ENCODE measurements at regions not wholly inside any gene's neighbourhood (a gene's known extent, or its start where the extent isn't known, plus 50 kb on each side); places are given as distances from the start of the nearest gene placed in this dataset.

- TF ChIP-seq, protein P1, sequence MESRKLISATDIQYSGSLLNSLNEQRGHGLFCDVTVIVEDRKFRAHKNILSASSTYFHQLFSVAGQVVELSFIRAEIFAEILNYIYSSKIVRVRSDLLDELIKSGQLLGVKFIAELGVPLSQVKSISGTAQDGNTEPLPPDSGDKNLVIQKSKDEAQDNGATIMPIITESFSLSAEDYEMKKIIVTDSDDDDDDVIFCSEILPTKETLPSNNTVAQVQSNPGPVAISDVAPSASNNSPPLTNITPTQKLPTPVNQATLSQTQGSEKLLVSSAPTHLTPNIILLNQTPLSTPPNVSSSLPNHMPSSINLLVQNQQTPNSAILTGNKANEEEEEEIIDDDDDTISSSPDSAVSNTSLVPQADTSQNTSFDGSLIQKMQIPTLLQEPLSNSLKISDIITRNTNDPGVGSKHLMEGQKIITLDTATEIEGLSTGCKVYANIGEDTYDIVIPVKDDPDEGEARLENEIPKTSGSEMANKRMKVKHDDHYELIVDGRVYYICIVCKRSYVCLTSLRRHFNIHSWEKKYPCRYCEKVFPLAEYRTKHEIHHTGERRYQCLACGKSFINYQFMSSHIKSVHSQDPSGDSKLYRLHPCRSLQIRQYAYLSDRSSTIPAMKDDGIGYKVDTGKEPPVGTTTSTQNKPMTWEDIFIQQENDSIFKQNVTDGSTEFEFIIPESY (IDR thresholded peaks at IDR 0.05; ENCODE audit: extremely low read depth, insufficient replicate concordance, low read length), result no peak
- TF ChIP-seq POLR2A (IDR thresholded peaks at IDR 0.05; ENCODE audit: borderline replicate concordance, extremely low read depth, insufficient read depth, insufficient read length) (no peak), CBX3 (IDR thresholded peaks at IDR 0.05; ENCODE audit: low read depth) (no peak), JUND (IDR thresholded peaks at IDR 0.05) (no peak), ZNF274 (IDR thresholded peaks at IDR 0.05; ENCODE audit: low read depth, low read length) (no peak), FOSL1 (IDR thresholded peaks at IDR 0.05; ENCODE audit: low read depth) (no peak), ELF1 (IDR thresholded peaks at IDR 0.05; ENCODE audit: borderline replicate concordance, low read depth) (no peak), EZH2phosphoT487 (IDR thresholded peaks at IDR 0.05; ENCODE audit: borderline replicate concordance) (no peak), EZH2 (IDR thresholded peaks at IDR 0.05) (no peak), SP1 (IDR thresholded peaks at IDR 0.05; ENCODE audit: low read depth) (no peak), ZFX (IDR thresholded peaks at IDR 0.05) (no peak), CEBPB (IDR thresholded peaks at IDR 0.05; ENCODE audit: low read depth) (no peak), TCF7L2 (IDR thresholded peaks at IDR 0.05; ENCODE audit: borderline replicate concordance, extremely low read depth, insufficient read depth, insufficient read length) (no peak), ATF3 (IDR thresholded peaks at IDR 0.05) (no peak)
- TF ChIP-seq, protein P2, sequence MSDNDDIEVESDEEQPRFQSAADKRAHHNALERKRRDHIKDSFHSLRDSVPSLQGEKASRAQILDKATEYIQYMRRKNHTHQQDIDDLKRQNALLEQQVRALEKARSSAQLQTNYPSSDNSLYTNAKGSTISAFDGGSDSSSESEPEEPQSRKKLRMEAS (IDR thresholded peaks at IDR 0.05), result no peak
These were observed 108.2 kb downstream of the NCOR2 start (continued) for GRCh38 chr12:124458992-124459851.
